HEK293T (cell line): ENCODE measurements at regions not wholly inside any gene's neighbourhood (a gene's known extent, or its start where the extent isn't known, plus 50 kb on each side); places are given as distances from the start of the nearest gene placed in this dataset.

ENCODE experiments used
- CTCF ChIA-PET: fragments of 350-600 bp; formaldehyde crosslinking; extraction: SDS; loops from one replicate; lab custom pipeline; 2021; ENCODE audit warnings: antibody characterized with exemption, inconsistent platforms; lab: Yijun Ruan, JAX
- POLR2A ChIA-PET: fragments of 350-600 bp; formaldehyde crosslinking; extraction: SDS; loops from one replicate; lab custom pipeline; 2020; ENCODE audit warnings: antibody characterized with exemption, inconsistent platforms; lab: Yijun Ruan, JAX
- DNase-seq: peaks from one replicate; pipeline ENCODE4 v3.0.0; 2012; ENCODE audit warnings: mixed read lengths; ENCODE audit errors: extremely low spot score
- ARNT ChIP-seq: fragments of 450-650 bp; IDR thresholded peaks from 2 replicates; pipeline ENCODE4 v1.6.1; 2017; ENCODE audit warnings: mild to moderate bottlenecking
- BHLHE40 ChIP-seq: fragments of 450-650 bp; IDR thresholded peaks from 2 replicates; pipeline ENCODE4 v1.6.1; 2016; ENCODE audit warnings: mild to moderate bottlenecking, moderate library complexity, borderline replicate concordance
- CTBP1 ChIP-seq: fragments of 450-650 bp; IDR thresholded peaks from 2 replicates; pipeline ENCODE4 v1.6.1; 2016; ENCODE audit warnings: borderline replicate concordance
- ELF4 ChIP-seq: fragments of 450-650 bp; IDR thresholded peaks from 2 replicates; pipeline ENCODE4 v1.6.1; 2017; ENCODE audit warnings: antibody characterized with exemption
- FOXA1 ChIP-seq: fragments of 450-650 bp; IDR thresholded peaks from 2 replicates; pipeline ENCODE4 v1.6.1; 2016; ENCODE audit warnings: mild to moderate bottlenecking
- FOXK2 ChIP-seq: fragments of 450-650 bp; IDR thresholded peaks from 2 replicates; pipeline ENCODE4 v1.6.1; 2016; ENCODE audit warnings: mild to moderate bottlenecking
- FOXM1 ChIP-seq: fragments of 450-650 bp; IDR thresholded peaks from 2 replicates; pipeline ENCODE4 v1.6.1; 2017; ENCODE audit warnings: mild to moderate bottlenecking, borderline replicate concordance
- HDGF ChIP-seq: fragments of 450-650 bp; IDR thresholded peaks from 2 replicates; pipeline ENCODE4 v1.6.1; 2017; ENCODE audit warnings: antibody characterized with exemption, borderline replicate concordance
- L3MBTL2 ChIP-seq: fragments of 450-650 bp; conservative IDR thresholded peaks from 2 replicates; pipeline ENCODE4 v1.6.1; 2016; ENCODE audit warnings: mild to moderate bottlenecking
- LEF1 ChIP-seq: fragments of 450-650 bp; IDR thresholded peaks from 2 replicates; pipeline ENCODE4 v1.6.1; 2017; ENCODE audit warnings: mild to moderate bottlenecking, borderline replicate concordance
- NFRKB ChIP-seq: fragments of 450-650 bp; IDR thresholded peaks from 2 replicates; pipeline ENCODE4 v1.6.1; 2016; ENCODE audit warnings: mild to moderate bottlenecking, moderate library complexity
- PKNOX1 ChIP-seq: fragments of 450-650 bp; IDR thresholded peaks from 2 replicates; pipeline ENCODE4 v1.6.1; 2016
- SP1 ChIP-seq: fragments of 450-650 bp; IDR thresholded peaks from 2 replicates; pipeline ENCODE4 v1.6.1; 2017
- SUZ12 ChIP-seq: fragments of 450-650 bp; IDR thresholded peaks from 2 replicates; pipeline ENCODE4 v1.6.1; 2016; ENCODE audit warnings: mild to moderate bottlenecking
- TARDBP ChIP-seq: fragments of 450-650 bp; IDR thresholded peaks from 2 replicates; pipeline ENCODE4 v1.6.1; 2016
- ZNF384 ChIP-seq: fragments of 450-650 bp; IDR thresholded peaks from 2 replicates; pipeline ENCODE4 v1.6.1; 2016

DNA sequence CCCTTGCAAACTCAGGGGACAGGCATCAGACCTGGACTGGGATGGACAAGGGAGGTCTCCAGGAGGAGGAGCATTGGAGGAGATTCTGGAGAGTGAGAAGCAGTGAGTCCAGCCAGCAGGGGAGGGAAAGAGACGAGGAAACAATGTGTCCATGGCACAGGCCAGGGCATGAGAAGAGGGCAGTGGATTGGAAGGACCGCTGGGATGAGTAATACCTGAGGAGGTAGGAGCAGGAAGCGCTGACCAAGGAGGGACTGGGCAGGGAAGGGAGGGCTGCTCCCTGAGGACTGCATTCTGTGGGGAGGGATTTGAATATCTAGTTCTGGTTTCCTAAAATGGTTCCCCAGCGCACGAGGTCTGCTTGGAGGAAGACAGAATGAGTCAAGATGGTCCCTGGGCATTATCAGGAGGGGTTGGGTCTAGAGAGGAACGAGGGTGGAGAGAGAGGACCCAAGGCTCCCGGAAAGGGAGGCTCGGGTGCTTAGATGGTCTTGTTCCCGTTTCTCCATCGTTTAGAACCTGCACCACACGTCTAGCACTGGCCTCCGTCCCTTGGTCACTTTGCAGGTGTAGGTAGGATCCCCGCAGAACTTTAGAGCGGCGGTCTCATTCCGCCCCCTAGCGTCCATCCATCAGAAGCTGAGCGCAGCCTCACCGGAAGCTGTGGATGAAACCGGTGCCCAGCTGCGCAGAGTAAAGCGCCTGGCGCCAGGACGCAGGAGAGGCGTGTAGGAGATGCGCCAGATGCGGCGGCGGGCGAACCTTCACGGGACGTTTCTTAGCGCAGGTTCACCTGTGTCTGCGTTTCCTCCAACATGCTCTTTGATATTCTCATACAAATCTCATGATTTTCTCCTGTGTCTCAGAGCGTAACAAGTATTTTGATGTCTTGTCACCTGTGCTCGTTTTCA is 190.7 kb upstream of the NDN start:
- ChIA-PET POLR2A (no interaction called here), CTCF (interaction anchor here (0.5 to 1.0 kb wide), 5 partner anchors 12 to 1462 kb away, joined by 3 to 5 read pairs (median 3); no protein-coding TSS in a partner anchor)

DNA sequence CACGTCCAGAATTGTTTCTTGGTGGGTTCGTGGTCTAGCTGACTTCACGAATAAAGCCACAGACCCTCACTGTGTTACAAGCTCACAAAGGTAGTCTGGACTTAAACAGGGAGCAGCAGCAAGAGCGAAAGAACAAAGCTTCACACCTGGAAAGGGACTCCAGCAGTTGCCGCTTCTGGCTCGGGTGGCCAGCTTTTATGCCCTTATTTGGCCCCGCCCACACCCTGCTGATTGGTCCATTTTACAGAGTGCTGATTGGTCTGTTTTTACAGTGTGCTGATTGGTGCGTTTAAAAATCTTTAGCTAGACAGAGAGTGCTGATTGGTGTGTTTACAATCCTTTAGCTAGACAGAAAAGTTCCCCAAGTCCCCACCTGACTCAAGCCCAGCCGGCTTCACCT is 194.2 kb upstream of the NDN start:
- TF ChIP-seq SUZ12 (no peak), FOXM1 (no peak), CTBP1 (no peak), PKNOX1 (no peak), ZNF384 (no peak), TARDBP (no peak), ELF4 (no peak), L3MBTL2 (no peak), ARNT (no peak), FOXK2 (no peak)
- CTCF ChIA-PET = interaction anchor here (0.9 kb wide), 1 partner anchor 252 kb away, joined by 3 read pairs; no protein-coding TSS in a partner anchor
- no peak for DNase-seq
- POLR2A ChIA-PET = no interaction called here

More for the DNA sequence above, 190.7 kb upstream of the NDN start:
- peak; percentile 41 for DNase-seq
- no peak for TF ChIP-seq TARDBP
- TF ChIP-seq BHLHE40 = no peak

DNA sequence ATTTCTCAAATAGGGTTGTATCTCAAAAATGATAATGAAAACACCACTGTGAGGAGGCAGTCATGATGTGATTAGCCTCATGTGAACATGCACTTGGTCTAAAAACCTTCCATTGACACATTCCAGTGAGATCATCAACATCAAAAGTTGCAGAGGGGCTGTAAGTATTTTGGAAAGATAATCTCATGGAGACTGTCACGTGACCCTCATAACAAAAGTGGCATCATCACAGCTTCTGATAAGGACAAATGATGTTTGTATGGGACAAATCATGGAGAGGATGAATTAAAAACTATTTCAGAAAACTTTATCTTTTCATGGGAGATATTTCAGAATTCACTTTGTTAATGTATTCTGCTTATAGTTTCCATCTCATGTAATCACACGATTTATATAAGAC is 203.1 kb upstream of the NDN start:
- ChIA-PET POLR2A (no interaction called here), CTCF (no interaction called here)
- no peak for DNase-seq
- TF ChIP-seq LEF1 (no peak), TARDBP (no peak), L3MBTL2 (no peak), NFRKB (no peak), CTBP1 (no peak), SP1 (no peak), FOXA1 (no peak), PKNOX1 (no peak), BHLHE40 (no peak), ZNF384 (no peak), FOXM1 (no peak), ELF4 (no peak), ARNT (no peak), FOXK2 (no peak), SUZ12 (no peak)

GRCh38 chr15:23897091-23897490 is 210.0 kb upstream of the NDN start:
- ChIA-PET POLR2A (no interaction called here), CTCF (no interaction called here)
- TF ChIP-seq FOXA1 (no peak), ZNF384 (no peak), NFRKB (no peak), BHLHE40 (no peak), FOXM1 (no peak), SUZ12 (no peak), HDGF (no peak), CTBP1 (no peak), PKNOX1 (no peak), ARNT (no peak), L3MBTL2 (no peak), TARDBP (no peak), SP1 (no peak), LEF1 (no peak), ELF4 (no peak), FOXK2 (no peak)
- no peak for DNase-seq

DNA sequence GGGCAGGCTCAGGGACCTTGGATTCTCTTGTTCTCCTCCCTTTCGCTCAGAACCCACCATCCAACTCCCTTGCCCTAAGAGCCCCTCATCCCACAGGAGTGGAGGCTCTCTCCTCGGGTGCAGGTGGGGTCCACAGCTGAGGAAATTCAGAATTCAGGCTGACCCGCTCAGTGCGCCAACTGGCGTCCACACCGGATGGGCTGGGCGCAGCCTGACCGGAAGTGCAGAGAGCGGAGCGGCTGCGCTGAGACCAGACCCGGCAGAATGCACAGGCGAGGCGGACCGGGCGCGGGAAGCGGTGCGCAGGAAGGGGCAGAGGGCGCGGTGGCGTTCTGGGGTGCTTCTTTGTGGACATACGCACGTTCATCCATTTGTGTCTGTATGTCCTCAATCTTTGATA is 210.4 kb upstream of the NDN start:
- POLR2A ChIA-PET = no interaction called here
- TF ChIP-seq PKNOX1 = no peak
- TF ChIP-seq SP1 = no peak
- TF ChIP-seq NFRKB = no peak
- TF ChIP-seq FOXA1 = no peak
- TF ChIP-seq BHLHE40 = no peak
- no peak for TF ChIP-seq ZNF384
- no peak for TF ChIP-seq FOXM1
- no peak for TF ChIP-seq TARDBP
- TF ChIP-seq CTBP1 = no peak
- no peak for TF ChIP-seq HDGF
- TF ChIP-seq ELF4 = no peak
- no peak for TF ChIP-seq L3MBTL2
- no peak for TF ChIP-seq LEF1
- no peak for TF ChIP-seq SUZ12
- no peak for TF ChIP-seq FOXK2
- TF ChIP-seq ARNT = no peak
- DNase-seq = no peak
- CTCF ChIA-PET = no interaction called here
